ENCODE measurements at regions not wholly inside any gene's neighbourhood (a gene's known extent, or its start where the extent isn't known, plus 50 kb on each side); places are given as distances from the start of the nearest gene placed in this dataset.

DNA sequence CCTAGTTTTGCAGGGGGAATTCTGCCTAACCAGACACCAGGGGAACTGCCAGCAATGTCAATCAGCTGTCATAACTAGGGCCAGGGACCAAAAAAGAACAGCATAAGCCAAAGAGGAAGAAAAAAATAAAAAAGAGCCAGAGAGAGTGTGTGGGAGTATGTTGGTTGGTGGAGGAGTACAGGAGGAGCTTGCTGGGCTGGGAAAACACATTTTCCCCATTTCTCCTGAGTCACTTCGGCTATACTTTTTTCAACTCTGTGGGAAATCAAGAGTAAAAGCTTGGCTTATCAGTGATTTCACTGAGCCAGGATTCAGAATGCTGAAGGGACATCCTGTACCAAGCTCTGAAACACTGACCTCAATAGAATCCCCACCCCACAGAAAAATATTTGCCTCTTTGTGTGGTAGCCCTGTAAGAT, 144.7 kb upstream of the DPH6 start:
- Mint-ChIP-seq H3K4me3 (no peak overlapping the region), H3K27ac (peak overlapping the region in 1 of 3 experiments; percentile 65; a peak in 1 of 7 replicates), H3K27me3 (ENCODE audit: low read depth) (no peaks in the 10 kb centered on the region), H3K4me1 (peaks cover 4 to 11% of the 10 kb centered on the region in 2 experiments), H3K36me3 (ENCODE audit: insufficient read depth in 1 of 3, low read depth in 3 of 3) (no peaks in the 10 kb centered on the region), H3K9me3 (no peaks in the 10 kb centered on the region)
- Histone ChIP-seq H3T11ph (ENCODE audit: low read length) (no peak overlapping the region), H3K14ac (ENCODE audit: insufficient read depth, low read length) (no peak overlapping the region), H2BK15ac (ENCODE audit: low read depth, low read length) (no peak overlapping the region), H2AFZ (ENCODE audit: low read length) (peak overlapping the region; percentile 36), H4K91ac (ENCODE audit: insufficient read length, low read depth, low read length) (no peak overlapping the region), H3K27ac (ENCODE audit: insufficient read length, low read depth, low read length) (no peak overlapping the region), H3K4ac (ENCODE audit: low read depth, low read length) (no peak overlapping the region), H3K27me3 (ENCODE audit: insufficient read depth, low read length) (no peaks in the 10 kb centered on the region), H3K79me2 (ENCODE audit: insufficient read depth, low read length) (no peaks in the 10 kb centered on the region), H3K9ac (ENCODE audit: extremely low read depth, insufficient read length, low read length) (no peak overlapping the region), H4K20me1 (ENCODE audit: control insufficient read depth, insufficient read depth, insufficient read length) (no peaks in the 10 kb centered on the region), H3K4me2 (ENCODE audit: insufficient read depth, insufficient read length, low read length) (no peak overlapping the region), H2BK5ac (ENCODE audit: insufficient read length, low read length) (no peak overlapping the region), H2AK5ac (ENCODE audit: insufficient read length, low read length) (no peak overlapping the region), H2BK120ac (ENCODE audit: low read depth, low read length, poor library complexity, severe bottlenecking) (no peak overlapping the region), H3K79me1 (ENCODE audit: insufficient read depth, low read depth, low read length, poor library complexity, severe bottlenecking) (no peaks in the 10 kb centered on the region), H3K23me2 (ENCODE audit: insufficient read length, low read depth, low read length, poor library complexity, severe bottlenecking) (no peaks in the 10 kb centered on the region), H4K8ac (replicated peaks; ENCODE audit: insufficient read length, low read depth, low read length) (no peak overlapping the region), H3K18ac (ENCODE audit: insufficient read length, low read depth, low read length) (no peak overlapping the region), H3K9me3 (ENCODE audit: control insufficient read depth, low read depth, low read length) (no peaks in the 10 kb centered on the region), H3K56ac (ENCODE audit: insufficient read length, low read depth, low read length) (no peak overlapping the region), H2BK20ac (ENCODE audit: low read depth, low read length, poor library complexity, severe bottlenecking) (no peak overlapping the region), H3K23ac (ENCODE audit: insufficient read length, low read depth, low read length) (no peak overlapping the region), H4K5ac (ENCODE audit: insufficient read length, low read depth, low read length) (no peak overlapping the region), H2BK12ac (ENCODE audit: insufficient read length, low read depth, low read length) (no peak overlapping the region), H3K4me1 (ENCODE audit: insufficient read depth, low read length) (no peaks in the 10 kb centered on the region)
- TF ChIP-seq, protein P1, sequence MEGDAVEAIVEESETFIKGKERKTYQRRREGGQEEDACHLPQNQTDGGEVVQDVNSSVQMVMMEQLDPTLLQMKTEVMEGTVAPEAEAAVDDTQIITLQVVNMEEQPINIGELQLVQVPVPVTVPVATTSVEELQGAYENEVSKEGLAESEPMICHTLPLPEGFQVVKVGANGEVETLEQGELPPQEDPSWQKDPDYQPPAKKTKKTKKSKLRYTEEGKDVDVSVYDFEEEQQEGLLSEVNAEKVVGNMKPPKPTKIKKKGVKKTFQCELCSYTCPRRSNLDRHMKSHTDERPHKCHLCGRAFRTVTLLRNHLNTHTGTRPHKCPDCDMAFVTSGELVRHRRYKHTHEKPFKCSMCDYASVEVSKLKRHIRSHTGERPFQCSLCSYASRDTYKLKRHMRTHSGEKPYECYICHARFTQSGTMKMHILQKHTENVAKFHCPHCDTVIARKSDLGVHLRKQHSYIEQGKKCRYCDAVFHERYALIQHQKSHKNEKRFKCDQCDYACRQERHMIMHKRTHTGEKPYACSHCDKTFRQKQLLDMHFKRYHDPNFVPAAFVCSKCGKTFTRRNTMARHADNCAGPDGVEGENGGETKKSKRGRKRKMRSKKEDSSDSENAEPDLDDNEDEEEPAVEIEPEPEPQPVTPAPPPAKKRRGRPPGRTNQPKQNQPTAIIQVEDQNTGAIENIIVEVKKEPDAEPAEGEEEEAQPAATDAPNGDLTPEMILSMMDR (conservative IDR thresholded peaks at IDR 0.05) = no peak
- WGBS (ENCODE audit: extremely low coverage, insufficient read length, low lambda C conversion rate) = no CpG with 5 or more reads among the region's 1 CpG
- no peak for DNase-seq

Data from H9 (cell line).